HepG2 (cell line): ENCODE measurements at regions not wholly inside any gene's neighbourhood (a gene's known extent, or its start where the extent isn't known, plus 50 kb on each side); places are given as distances from the start of the nearest gene placed in this dataset.
"Not testable (repeated sequence)": the region's sequence is repeated elsewhere in the genome, so short reads cannot be mapped to it uniquely, and the experiment has no call there.

Experiments used
- ATAC-seq: fragments of 200-7000 bp; cut with Tn5 transposase; 3 replicates; pipeline ENCODE4 v1.9.1; 2020; ENCODE audit warnings: mild to moderate bottlenecking, moderate library complexity
- BruUV-seq: library from RNA; stranded (reverse); fragments of 400-500 nt; replicated peaks from 2 replicates; lab custom pipeline; 2021; lab: Mats Ljungman, UMichigan
- CTCF ChIA-PET: fragments of 300-600 bp; formaldehyde crosslinking; extraction: SDS; loops from one replicate; lab custom pipeline; 2021; ENCODE audit warnings: low total read pairs, inconsistent platforms, low intra/inter-chr PET ratio; lab: Yijun Ruan, JAX
- POLR2A ChIA-PET: fragments of 350-600 bp; sonication (Branson Sonifier 250); formaldehyde crosslinking; loops from one replicate; lab custom pipeline; 2020; ENCODE audit warnings: antibody characterized with exemption, inconsistent platforms; lab: Yijun Ruan, JAX
- DNase-seq: peaks from one replicate; pipeline ENCODE4 v3.0.0-alpha.2; 2015; ENCODE audit warnings: low spot score
- FAIRE-seq: peaks from 3 replicates; lab custom pipeline; 2011; peaks lifted over from hg19 to GRCh38; lab: Jason Lieb, UNC
- H2AFZ ChIP-seq: one replicate; pipeline ENCODE4 v1.6.1; 2011; ENCODE audit warnings: low read length, inconsistent platforms
- H3K27ac ChIP-seq: fragments of 300-600 bp; 3 replicates; pipeline ENCODE4 v1.8.0; 2011; ENCODE audit warnings: mixed run types, mild to moderate bottlenecking, mixed read lengths, low read length, inconsistent platforms; ENCODE audit not compliant: insufficient read depth; ENCODE audit errors: extremely low read length
- H3K27me3 ChIP-seq, 2 experiments: fragments of 200-600 bp in 1 of 2; 2 replicates in 1 of 2; 3 replicates in 1 of 2; pipeline versions ENCODE4 v1.6.0 to v1.8.0; 2011; ENCODE audit warnings: low read length in 2 of 2, mild to moderate bottlenecking in 2 of 2, moderate library complexity in 2 of 2, inconsistent platforms in 1 of 2; ENCODE audit not compliant: insufficient read depth in 2 of 2, control insufficient read depth in 1 of 2
- H3K36me3 ChIP-seq, 2 experiments: fragments of 200-600 bp in 1 of 2; replicated peaks in 1 of 2; 2 replicates in 1 of 2; 3 replicates in 1 of 2; pipeline versions ENCODE4 v1.5.1 to v1.8.0; 2011; ENCODE audit warnings: low read length in 2 of 2, inconsistent platforms in 1 of 2; ENCODE audit not compliant: insufficient read depth in 2 of 2, control insufficient read depth in 1 of 2
- H3K4me1 ChIP-seq: 2 replicates; pipeline ENCODE4 v1.5.1; 2012; ENCODE audit warnings: low read length, inconsistent platforms; ENCODE audit not compliant: insufficient read depth
- H3K4me2 ChIP-seq: 2 replicates; pipeline ENCODE4 v1.6.0; 2011; ENCODE audit warnings: low read depth, low read length, inconsistent platforms
- H3K4me3 ChIP-seq, 3 experiments: fragments of 200-600 bp in 1 of 3; sonication (generic), shearing (Covaris generic) in 1 of 3; replicated peaks in 1 of 3; 2 replicates each; pipeline ENCODE4 v1.5.1; 2011 to 2016; ENCODE audit warnings: low read length in 3 of 3, inconsistent platforms in 2 of 3, low read depth in 2 of 3, mild to moderate bottlenecking in 2 of 3, control low read depth in 1 of 3, mixed read lengths in 1 of 3; ENCODE audit not compliant: insufficient read depth in 1 of 3
- H3K79me2 ChIP-seq: one replicate; pipeline ENCODE4 v1.6.1; 2011; ENCODE audit warnings: low read length, inconsistent platforms; ENCODE audit not compliant: insufficient read depth
- H3K9ac ChIP-seq: 2 replicates; pipeline ENCODE4 v1.6.0; 2011; ENCODE audit warnings: mild to moderate bottlenecking, low read depth, low read length, inconsistent platforms; ENCODE audit not compliant: insufficient read depth
- H3K9me3 ChIP-seq: 2 replicates; pipeline ENCODE4 v1.5.1; 2012; ENCODE audit warnings: mild to moderate bottlenecking, low read length
- H4K20me1 ChIP-seq: 2 replicates; pipeline ENCODE4 v1.6.0; 2011; ENCODE audit warnings: inconsistent platforms, mild to moderate bottlenecking, low read length, moderate library complexity; ENCODE audit not compliant: insufficient read depth
- WGBS: methylation state at CpG from one replicate; pipeline ENCODE4 v1.1.6; 2017; ENCODE audit warnings: low lambda C conversion rate; 5-methylcytosine and 5-hydroxymethylcytosine counted together
- in situ Hi-C: cut with HindIII; loops from 2 replicates; pipeline ENCODE4 v1.10.0; 2017; ENCODE audit warnings: low pct_unique_long_range_greater_than_20kb; ENCODE audit not compliant: extremely low pct_ligation_motif_present
- intact Hi-C: fragments of 100-400 bp; cut with micrococcal nuclease; formaldehyde crosslinking; loops from one replicate; pipeline ENCODE4 v1.10.0; 2022; ENCODE audit not compliant: unreplicated experiment
- TF ChIP-seq, protein P1 (sequence below): sonication (generic); formaldehyde crosslinking; IDR thresholded peaks from 2 replicates; pipeline ENCODE4 v1.8.0; 2022; ENCODE audit warnings: mild to moderate bottlenecking, missing genetic modification reagents, moderate library complexity

GRCh38 chr15:69767191-69767590 is 314.6 kb downstream of the RPLP1 start (continued):
- TF ChIP-seq, protein P1, sequence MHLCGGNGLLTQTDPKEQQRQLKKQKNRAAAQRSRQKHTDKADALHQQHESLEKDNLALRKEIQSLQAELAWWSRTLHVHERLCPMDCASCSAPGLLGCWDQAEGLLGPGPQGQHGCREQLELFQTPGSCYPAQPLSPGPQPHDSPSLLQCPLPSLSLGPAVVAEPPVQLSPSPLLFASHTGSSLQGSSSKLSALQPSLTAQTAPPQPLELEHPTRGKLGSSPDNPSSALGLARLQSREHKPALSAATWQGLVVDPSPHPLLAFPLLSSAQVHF = no peak

GRCh38 chr15:69769336-69769735 is 316.7 kb downstream of the RPLP1 start:
- FAIRE-seq, H3K4me2 ChIP-seq, H3K79me2 ChIP-seq, POLR2A ChIA-PET, H2AFZ ChIP-seq, H3K4me1 ChIP-seq, ATAC-seq, H3K9ac ChIP-seq, H3K27me3 ChIP-seq, intact Hi-C loops, H3K27ac ChIP-seq, H3K4me3 ChIP-seq, DNase-seq, H4K20me1 ChIP-seq, H3K9me3 ChIP-seq, H3K36me3 ChIP-seq, in situ Hi-C loops, CTCF ChIA-PET, BruUV-seq: not testable (repeated sequence)
- WGBS = 8% methylated on average over 2 of the region's 6 CpGs

- H3K4me2 ChIP-seq, H3K9ac ChIP-seq, POLR2A ChIA-PET, H3K27ac ChIP-seq, H3K79me2 ChIP-seq, ATAC-seq, in situ Hi-C loops, DNase-seq, CTCF ChIA-PET, H3K4me3 ChIP-seq, H3K9me3 ChIP-seq, H4K20me1 ChIP-seq, BruUV-seq, H2AFZ ChIP-seq, H3K4me1 ChIP-seq, H3K27me3 ChIP-seq, intact Hi-C loops, FAIRE-seq, H3K36me3 ChIP-seq: not testable (repeated sequence)
- 3% methylated on average over 3 of the region's 3 CpGs for WGBS
Measured at GRCh38 chr15:69774258-69774657, 321.6 kb downstream of the RPLP1 start.

GRCh38 chr15:69774711-69775110 is 322.1 kb downstream of the RPLP1 start:
- BruUV-seq, H3K4me1 ChIP-seq, H3K4me3 ChIP-seq, ATAC-seq, CTCF ChIA-PET, H3K4me2 ChIP-seq, POLR2A ChIA-PET, H4K20me1 ChIP-seq, H3K9ac ChIP-seq, in situ Hi-C loops, H3K27me3 ChIP-seq, H3K9me3 ChIP-seq, DNase-seq, intact Hi-C loops, H3K79me2 ChIP-seq, H2AFZ ChIP-seq, H3K27ac ChIP-seq, FAIRE-seq, H3K36me3 ChIP-seq: not testable (repeated sequence)
- 94% methylated on average over 2 of the region's 2 CpGs for WGBS
